ENCODE measurements at regions not wholly inside any gene's neighbourhood (a gene's known extent, or its start where the extent isn't known, plus 50 kb on each side); places are given as distances from the start of the nearest gene placed in this dataset.

DNA sequence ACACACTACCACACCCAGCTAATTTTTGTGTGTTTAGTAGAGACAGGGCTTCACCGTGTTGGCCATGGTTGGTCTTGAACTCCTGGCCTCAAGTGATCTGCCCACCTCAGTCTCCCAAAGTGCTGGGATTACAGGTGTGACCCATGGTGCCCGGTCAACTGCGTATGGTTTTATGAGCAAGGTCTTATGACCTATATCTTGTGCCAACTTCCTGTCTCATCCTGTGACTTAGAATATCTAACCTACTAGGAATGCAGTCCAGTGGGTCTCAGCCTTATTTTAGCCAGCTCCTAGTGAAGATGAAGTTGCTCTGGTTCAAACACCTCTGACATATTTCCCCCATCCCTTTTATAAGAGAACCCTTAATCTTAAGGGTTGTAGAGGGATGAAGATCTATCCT, 66.1 kb upstream of the OR5AN1 start:
- H3K9me3 ChIP-seq (ENCODE audit: control insufficient read depth, low read depth, low read length) = no peaks in the 10 kb centered on the region
- H3K27ac ChIP-seq (ENCODE audit: control insufficient read depth, insufficient read depth, low read length) = no peak overlapping the region
- H3K4me1 ChIP-seq (ENCODE audit: control insufficient read depth, extremely low read depth, insufficient read depth, low read length) = no peaks in the 10 kb centered on the region
- H3K4me3 ChIP-seq (ENCODE audit: control insufficient read depth in 2 of 3, extremely low read depth in 1 of 3, insufficient read depth in 2 of 3, low read depth in 1 of 3, low read length in 3 of 3) = no peak overlapping the region
- dilution Hi-C loops (cut with MboI; ENCODE audit: extremely low pct_ligation_motif_present, low sequenced_read_pairs) = no loop called here
- H4K20me1 ChIP-seq (ENCODE audit: control insufficient read depth, extremely low read depth, insufficient read depth, low read length) = no peaks in the 10 kb centered on the region
- H3K9me1 ChIP-seq (ENCODE audit: control insufficient read depth, extremely low read depth, insufficient read depth, low read length) = no peaks in the 10 kb centered on the region
- no peaks in the 10 kb centered on the region for H3K79me2 ChIP-seq (ENCODE audit: control insufficient read depth, insufficient read depth, low read length)
- TF ChIP-seq, protein P1, sequence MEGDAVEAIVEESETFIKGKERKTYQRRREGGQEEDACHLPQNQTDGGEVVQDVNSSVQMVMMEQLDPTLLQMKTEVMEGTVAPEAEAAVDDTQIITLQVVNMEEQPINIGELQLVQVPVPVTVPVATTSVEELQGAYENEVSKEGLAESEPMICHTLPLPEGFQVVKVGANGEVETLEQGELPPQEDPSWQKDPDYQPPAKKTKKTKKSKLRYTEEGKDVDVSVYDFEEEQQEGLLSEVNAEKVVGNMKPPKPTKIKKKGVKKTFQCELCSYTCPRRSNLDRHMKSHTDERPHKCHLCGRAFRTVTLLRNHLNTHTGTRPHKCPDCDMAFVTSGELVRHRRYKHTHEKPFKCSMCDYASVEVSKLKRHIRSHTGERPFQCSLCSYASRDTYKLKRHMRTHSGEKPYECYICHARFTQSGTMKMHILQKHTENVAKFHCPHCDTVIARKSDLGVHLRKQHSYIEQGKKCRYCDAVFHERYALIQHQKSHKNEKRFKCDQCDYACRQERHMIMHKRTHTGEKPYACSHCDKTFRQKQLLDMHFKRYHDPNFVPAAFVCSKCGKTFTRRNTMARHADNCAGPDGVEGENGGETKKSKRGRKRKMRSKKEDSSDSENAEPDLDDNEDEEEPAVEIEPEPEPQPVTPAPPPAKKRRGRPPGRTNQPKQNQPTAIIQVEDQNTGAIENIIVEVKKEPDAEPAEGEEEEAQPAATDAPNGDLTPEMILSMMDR (optimal IDR thresholded peaks at IDR 0.05 in 1 of 3, IDR thresholded peaks at IDR 0.05 in 1 of 3, conservative IDR thresholded peaks at IDR 0.05 in 1 of 3; ENCODE audit: extremely low read depth in 1 of 3, insufficient read depth in 2 of 3, low read length in 3 of 3) = no peak
- TF ChIP-seq EZH2 (IDR thresholded peaks at IDR 0.05; ENCODE audit: low read length) = no peak
- DNase-seq (ENCODE audit: low read depth, low spot score) (no peak), FAIRE-seq (no peak)
- no peaks in the 10 kb centered on the region for H3K27me3 ChIP-seq (ENCODE audit: control insufficient read depth, extremely low read depth, insufficient read depth, low read length)
- H3K9ac ChIP-seq (ENCODE audit: control insufficient read depth, extremely low read depth, insufficient read depth, low read length) = no peak overlapping the region
- H3K36me3 ChIP-seq (ENCODE audit: control insufficient read depth in 2 of 2, extremely low read depth in 1 of 2, insufficient read depth in 2 of 2, low read length in 2 of 2) = no peaks in the 10 kb centered on the region
- H3K4me2 ChIP-seq (ENCODE audit: control insufficient read depth, extremely low read depth, insufficient read depth, low read depth, low read length) = no peak overlapping the region
- H2AFZ ChIP-seq (ENCODE audit: control insufficient read depth, low read length) = no peak overlapping the region

DNA sequence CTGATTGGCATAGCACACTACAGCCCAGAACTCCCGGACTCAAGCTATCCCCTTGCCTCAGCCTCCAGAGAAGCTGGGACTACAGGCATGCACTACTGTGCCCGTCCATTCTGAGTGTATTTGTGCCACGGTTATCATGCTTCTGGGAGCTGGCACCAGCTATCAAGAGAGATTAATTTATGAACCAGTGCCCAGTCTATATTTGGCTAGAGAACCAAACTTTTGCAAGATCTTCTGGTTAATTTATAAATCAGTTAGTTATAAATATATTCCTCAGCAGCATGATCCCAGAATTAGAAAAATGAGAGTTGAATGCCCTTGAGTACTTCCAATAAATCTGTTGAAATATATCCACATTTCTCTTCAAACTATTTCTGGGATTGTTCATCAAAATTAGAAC, 67.5 kb upstream of the OR5AN1 start:
- Histone ChIP-seq H3K79me2 (ENCODE audit: control insufficient read depth, insufficient read depth, low read length) (no peaks in the 10 kb centered on the region), H3K27ac (ENCODE audit: control insufficient read depth, insufficient read depth, low read length) (no peak overlapping the region), H3K4me1 (ENCODE audit: control insufficient read depth, extremely low read depth, insufficient read depth, low read length) (no peaks in the 10 kb centered on the region), H3K9me1 (ENCODE audit: control insufficient read depth, extremely low read depth, insufficient read depth, low read length) (no peaks in the 10 kb centered on the region), H3K9ac (ENCODE audit: control insufficient read depth, extremely low read depth, insufficient read depth, low read length) (no peak overlapping the region), H2AFZ (ENCODE audit: control insufficient read depth, low read length) (no peak overlapping the region), H3K4me2 (ENCODE audit: control insufficient read depth, extremely low read depth, insufficient read depth, low read depth, low read length) (no peak overlapping the region), H4K20me1 (ENCODE audit: control insufficient read depth, extremely low read depth, insufficient read depth, low read length) (no peaks in the 10 kb centered on the region), H3K27me3 (ENCODE audit: control insufficient read depth, extremely low read depth, insufficient read depth, low read length) (peaks cover 3% of the 10 kb centered on the region), H3K9me3 (ENCODE audit: control insufficient read depth, low read depth, low read length) (no peaks in the 10 kb centered on the region), H3K36me3 (ENCODE audit: control insufficient read depth in 2 of 2, extremely low read depth in 1 of 2, insufficient read depth in 2 of 2, low read length in 2 of 2) (no peaks in the 10 kb centered on the region), H3K4me3 (ENCODE audit: control insufficient read depth in 2 of 3, extremely low read depth in 1 of 3, insufficient read depth in 2 of 3, low read depth in 1 of 3, low read length in 3 of 3) (no peak overlapping the region)
- TF ChIP-seq, protein P1 (optimal IDR thresholded peaks at IDR 0.05 in 1 of 3, IDR thresholded peaks at IDR 0.05 in 1 of 3, conservative IDR thresholded peaks at IDR 0.05 in 1 of 3; ENCODE audit: extremely low read depth in 1 of 3, insufficient read depth in 2 of 3, low read length in 3 of 3) = no peak
- no peak for TF ChIP-seq EZH2 (IDR thresholded peaks at IDR 0.05; ENCODE audit: low read length)
- DNase-seq (ENCODE audit: low read depth, low spot score) (no peak), FAIRE-seq (no peak)
- dilution Hi-C loops (cut with MboI; ENCODE audit: extremely low pct_ligation_motif_present, low sequenced_read_pairs) = no loop called here

All from keratinocyte (primary cell).